GM19023 (cell line): ENCODE measurements at regions not wholly inside any gene's neighbourhood (a gene's known extent, or its start where the extent isn't known, plus 50 kb on each side); places are given as distances from the start of the nearest gene placed in this dataset.

Experiments
- ATAC-seq: cut with Tn5 transposase; IDR thresholded peaks from one replicate; pipeline ENCODE4 v1.9.1; 2021; ENCODE audit warnings: mild to moderate bottlenecking, moderate library complexity; ENCODE audit not compliant: unreplicated experiment

GRCh38 chr7:18401757-18402156 is 93.8 kb upstream of the HDAC9 start:
- ATAC-seq, result no peak

DNA sequence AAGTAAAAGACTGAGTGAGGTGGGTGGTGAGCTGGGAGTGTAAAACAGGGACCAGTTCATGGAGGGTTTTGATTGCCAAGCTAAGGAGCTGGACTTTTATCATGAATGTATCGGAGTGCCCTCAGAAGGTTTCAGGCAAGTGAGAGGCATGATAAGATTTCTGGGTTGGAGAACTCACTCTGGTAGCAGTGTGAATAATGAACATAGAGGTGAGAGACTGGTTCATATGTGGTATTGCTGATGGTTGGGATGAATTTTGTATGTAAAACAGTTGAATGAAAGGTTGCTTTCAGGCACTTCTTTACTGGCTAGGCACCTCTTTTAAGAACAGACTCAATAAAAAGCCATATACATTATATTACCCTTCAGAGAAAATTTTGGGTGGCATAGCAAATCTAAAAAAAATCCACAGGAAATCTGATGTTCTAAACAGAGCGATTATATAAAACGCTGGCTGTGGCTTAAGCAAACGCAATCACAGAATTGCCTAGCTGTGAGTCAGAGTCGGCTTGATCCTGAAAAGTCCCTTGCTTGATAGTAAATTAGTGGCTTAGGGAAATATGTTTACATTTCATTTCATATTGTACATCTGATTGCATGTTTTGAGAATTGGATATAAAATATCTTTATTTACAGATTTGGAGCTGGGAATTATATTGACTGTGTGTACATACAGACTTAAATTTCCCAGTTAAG is 92.9 kb upstream of the HDAC9 start:
- ATAC-seq, result no peak

DNA sequence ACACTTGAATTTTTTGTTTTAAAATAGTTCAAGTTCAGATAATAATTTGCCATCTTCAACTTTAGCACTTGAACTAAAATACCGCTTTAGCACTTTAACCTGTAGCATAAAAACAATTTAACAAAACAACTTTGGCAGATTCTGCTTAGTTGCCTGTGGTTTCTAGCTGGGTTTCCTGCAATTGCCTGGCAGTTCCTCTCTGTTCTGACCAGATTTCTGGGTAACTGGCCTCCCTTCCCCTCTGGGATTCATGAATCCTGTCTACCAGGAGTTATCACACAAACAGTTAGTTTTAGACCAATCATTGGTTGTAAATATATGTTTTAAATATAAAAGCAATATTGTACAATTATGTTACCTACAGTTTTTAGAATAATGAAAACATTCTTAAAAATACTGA is 89.8 kb upstream of the HDAC9 start:
- no peak for ATAC-seq

DNA sequence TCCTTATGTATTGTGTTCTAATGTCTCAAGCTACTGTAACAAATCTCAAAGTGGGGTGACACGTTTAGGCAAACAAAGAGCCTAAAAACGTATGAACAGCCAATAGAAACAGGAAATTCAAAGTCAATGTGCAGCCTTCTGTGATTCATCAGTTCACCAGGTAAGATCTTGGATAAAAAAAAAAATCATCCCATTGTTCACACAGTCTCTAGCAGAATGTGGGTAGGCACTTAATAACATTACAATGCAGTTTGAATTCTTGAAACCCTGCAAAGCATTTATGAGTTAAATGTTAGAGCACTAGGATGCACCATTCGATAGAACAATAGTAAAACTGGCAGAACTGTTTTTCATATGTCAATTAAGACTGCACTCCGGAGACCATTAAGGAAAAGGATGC is 88.2 kb upstream of the HDAC9 start:
- ATAC-seq, result no peak

DNA sequence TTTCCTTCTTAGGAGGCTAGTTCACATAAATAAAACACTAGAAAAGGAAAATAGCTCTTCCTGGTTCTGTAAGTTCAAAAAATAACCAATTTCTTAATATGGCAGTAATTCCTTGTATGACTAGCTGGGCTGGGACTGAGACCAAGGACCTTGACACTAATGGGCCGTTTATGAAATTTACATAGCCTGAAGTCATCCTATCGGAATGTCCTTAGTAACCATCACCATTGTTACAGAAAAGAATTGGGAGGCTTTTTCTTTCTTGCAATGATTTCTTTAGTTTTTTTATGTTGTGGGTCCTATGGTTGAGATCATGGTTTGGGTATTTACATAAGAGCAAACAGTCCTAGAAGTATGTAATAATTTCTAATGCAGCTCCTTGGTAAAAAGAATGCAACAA is 87.1 kb upstream of the HDAC9 start:
- ATAC-seq, result no peak

GRCh38 chr7:18408868-18409267 is 86.7 kb upstream of the HDAC9 start:
- no peak for ATAC-seq

DNA sequence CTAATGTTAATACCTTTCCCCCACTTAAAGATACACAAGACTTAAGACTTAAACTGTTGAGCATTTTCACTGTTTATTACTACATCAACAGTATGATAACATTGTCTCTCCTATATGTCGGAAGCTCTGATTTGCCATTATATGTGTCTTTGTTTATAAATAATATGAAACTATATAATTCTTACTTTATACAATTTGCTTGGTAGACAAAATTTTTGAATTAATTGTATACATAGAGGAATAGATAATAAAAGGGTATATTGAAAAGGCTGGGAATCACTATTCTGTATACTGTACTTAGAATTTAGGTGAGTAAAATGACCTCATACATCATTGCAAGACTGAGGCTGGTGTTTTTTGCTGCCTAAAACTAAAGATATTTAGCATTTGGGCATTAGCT is 82.1 kb upstream of the HDAC9 start:
- ATAC-seq, result no peak

DNA sequence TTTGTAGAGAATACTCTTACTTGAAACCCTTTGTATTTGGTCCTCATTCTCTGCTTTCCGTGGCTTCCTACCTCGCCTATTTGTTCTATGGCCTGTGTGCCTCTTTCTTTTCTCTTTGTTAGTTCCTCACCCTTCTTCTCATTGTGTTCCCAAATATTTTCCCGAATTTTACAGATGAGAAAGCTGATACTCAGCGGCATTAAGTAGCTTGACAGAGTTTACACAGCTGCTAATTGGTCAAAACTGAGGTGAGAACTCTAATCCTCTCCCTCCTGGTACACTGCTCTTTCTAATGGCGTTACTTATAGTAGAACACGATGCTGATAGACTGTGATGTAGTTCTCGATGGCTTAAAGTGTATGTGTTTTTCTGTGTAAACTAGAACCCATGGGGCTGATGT is 80.7 kb upstream of the HDAC9 start:
- no peak for ATAC-seq

DNA sequence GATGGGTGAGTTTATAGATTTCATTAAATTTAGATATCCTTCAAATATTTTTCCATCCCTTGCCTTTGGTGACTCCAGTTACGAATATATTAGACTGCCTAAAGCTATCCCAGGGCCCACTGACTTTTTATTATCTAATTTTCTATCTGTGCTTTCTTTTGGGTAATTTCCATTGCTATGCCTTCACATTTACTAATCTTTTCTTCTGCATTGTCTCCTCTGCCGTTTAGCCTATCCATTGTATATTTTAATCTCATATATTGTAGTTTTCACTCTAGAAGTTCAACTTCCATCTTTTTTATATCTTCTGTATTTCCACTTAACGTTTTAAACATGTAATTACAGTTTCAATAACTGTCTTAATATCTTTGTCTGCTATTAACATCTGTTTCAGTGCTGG is 78.6 kb upstream of the HDAC9 start:
- ATAC-seq, result no peak

DNA sequence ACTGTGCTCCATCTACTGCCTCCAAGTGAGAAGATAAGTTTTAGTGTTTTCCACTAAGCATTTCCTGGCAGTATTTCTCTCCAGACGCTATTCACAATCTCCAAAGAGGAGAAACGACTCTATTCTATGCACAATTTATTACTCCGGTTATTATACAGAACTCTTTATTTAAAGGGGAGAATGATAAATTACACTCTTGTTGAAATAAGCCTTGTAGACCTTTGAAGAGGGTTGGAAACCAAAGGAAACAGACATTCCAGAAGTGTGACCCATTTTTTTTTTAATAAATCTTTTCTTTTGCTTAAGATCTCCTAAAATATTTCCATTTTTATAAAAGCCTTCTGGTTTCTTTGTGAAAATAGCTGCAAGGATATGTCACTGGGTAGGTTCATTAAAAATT is 76.1 kb upstream of the HDAC9 start:
- ATAC-seq, result no peak

- no peak for ATAC-seq
Measured at GRCh38 chr7:18420108-18420507, 75.4 kb upstream of the HDAC9 start.

GRCh38 chr7:18420748-18421147 is 74.8 kb upstream of the HDAC9 start:
- no peak for ATAC-seq

DNA sequence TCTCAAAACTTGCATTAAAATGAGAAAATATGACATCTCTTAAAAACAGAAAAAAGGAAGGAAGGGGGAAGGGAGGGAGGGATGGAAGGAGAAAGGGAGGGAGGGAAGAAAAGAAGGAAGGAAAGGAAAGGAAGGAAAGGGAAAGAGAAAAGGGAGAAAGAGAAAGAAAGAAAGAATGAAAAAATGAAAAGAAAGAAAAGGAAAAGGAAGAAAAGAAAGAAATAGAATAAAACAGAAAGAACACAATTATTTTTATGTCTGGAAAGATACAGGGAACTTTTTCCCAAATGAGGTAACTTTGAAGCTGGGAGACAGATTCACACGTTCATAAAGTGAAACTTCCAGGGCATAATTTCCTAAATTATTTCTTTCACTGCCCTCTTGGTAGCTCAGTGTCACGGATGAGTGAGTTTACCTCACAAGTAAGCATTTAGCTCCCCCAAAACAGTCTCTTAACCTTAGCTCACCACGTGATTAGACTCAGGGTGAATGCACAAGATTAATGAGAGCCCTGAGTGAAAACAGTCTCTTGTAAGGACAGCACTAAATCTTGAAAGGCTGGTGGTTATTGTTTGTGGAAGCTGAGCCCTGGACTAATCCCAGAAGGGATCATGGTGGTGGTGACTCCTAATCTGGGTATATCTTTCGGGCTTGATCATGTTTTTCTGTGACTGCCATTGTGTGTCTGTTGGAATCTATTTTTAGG is 74.1 kb upstream of the HDAC9 start:
- no peak for ATAC-seq

GRCh38 chr7:18425227-18425626 is 70.3 kb upstream of the HDAC9 start:
- no peak for ATAC-seq

DNA sequence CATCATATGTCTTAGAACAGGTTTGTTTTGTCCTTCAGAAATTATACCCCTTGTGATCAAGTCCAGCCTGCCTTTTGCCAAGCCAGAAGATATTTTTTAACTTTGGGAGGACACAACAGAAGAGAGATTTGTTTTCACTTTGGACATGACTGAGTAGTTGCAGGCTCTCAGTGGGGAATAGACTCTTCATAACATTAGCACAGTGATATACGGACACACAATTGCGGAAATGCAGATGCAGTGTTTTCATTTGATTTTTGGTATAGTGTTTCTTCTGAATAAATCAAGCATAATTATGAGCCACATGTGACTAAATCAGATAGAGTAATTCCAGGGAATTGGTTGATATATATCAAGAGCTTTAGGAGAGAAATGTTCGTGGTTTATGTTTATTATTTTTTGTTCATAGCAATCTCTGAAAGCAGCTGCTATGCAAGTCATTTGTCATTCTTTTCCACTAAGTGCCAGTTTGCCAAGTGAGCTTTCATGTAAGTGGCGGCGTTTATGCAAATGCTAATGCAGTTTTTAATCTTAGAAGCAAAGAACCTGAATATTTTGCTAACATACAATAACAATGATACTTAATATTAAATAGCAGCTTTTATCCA is 69.6 kb upstream of the HDAC9 start:
- no peak for ATAC-seq

DNA sequence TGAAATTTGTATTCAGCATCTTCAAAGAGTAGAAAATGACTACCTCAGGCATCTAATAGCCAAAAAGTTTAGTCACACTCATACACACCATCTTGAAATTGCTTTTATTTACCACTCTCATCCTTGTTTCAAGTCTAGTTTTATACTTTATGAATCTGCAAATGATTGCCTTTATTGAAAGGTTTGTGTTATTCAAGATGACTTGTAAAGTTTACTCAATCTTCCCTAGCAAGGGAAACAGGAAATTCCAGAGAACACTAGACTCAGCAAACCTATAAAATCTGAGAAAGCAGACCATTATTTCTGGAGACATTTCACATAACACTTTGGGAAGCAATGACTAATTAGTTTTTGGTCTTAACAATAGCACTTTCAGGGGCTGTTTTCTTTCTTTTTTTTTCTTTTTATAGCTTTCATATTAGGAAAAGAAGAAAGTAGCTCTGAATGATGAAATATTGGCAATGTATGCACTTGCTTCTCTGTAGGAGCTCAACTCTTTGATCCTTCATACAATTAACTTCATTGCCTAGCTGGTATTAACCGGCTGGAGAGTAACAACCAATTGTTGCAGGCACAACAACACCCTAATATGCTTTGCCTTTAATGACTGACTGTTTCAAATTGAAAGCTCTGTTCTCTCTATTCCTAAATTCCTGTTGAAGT is 68.9 kb upstream of the HDAC9 start:
- ATAC-seq, result no peak

DNA sequence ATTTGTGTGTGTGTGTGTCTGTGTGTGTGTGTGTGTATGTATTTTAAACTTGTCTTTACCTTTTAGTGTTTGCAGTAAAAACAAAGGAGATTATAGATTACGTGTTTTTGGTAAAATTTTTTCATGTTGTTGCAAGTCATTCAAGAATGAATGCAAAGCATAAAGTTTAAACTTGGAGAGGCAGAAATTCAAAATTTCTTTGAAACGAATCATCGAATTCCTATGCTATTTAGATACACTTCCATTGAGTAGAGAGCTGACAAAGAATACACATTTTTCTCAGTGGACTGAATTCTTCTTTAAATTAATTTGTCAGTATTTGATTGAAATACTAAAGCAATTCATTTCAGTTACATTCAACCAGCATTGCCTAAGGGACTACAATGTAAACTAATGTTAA is 66.0 kb upstream of the HDAC9 start:
- no peak for ATAC-seq

- no peak for ATAC-seq
Measured at GRCh38 chr7:18430810-18431209, 64.7 kb upstream of the HDAC9 start.

GRCh38 chr7:18434171-18434570 is 61.4 kb upstream of the HDAC9 start:
- no peak for ATAC-seq

DNA sequence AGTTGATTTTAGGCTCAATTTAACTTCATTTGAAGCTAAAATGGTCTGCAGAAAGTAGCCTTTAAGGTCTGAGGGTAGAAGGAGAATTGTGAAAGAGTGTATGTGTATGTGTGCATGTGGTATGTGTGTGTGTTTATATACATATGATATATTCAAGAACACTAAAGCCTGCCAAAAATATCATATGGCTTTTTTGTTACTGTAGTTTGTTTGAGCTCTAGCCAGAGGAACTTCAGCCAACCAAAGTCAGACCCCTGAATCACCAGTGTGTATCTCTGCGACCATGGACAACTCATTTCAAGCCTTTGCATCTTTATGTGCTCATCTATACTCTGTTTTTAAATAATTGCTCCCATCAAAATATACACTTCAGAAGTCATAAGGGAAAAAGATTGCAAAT is 58.4 kb upstream of the HDAC9 start:
- ATAC-seq, result no peak

DNA sequence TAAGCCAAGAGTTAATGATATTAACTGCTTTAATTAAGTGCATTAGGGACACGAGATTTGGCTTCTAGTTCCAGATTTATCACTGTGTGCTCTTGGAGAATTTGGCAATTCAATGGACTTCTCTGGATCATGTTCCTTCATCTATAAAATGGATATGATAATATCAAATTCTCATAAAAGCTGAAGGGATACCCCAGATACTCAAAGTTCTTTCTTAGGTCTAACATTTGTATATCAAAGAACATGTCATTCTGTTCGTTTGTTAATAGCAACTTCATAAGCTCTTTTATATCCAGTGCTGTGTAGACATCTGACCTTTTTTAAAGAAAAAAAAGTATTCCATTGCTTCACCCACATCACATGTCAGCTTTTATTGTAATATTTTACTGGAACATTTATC is 54.6 kb upstream of the HDAC9 start:
- ATAC-seq, result no peak

DNA sequence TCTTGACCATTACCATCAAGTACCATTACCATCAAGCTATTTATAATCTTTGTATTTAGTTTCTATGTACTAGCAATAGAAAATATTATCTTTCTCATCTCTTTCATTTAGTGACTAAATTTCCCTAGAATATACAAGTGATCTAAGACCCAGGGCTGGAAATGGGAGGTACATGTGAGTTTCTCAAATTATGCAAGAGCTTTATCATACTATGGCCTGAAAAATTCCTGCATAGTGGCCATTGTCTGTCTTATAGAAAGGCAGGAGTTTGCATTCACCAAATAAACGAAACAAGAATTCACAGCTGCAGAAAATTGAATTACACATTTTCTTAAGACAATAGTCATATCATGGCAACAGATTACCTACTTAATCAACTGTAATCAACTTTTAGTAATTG is 50.7 kb upstream of the HDAC9 start:
- no peak for ATAC-seq
